ENCODE measurements at regions not wholly inside any gene's neighbourhood (a gene's known extent, or its start where the extent isn't known, plus 50 kb on each side); places are given as distances from the start of the nearest gene placed in this dataset.

- TF ChIP-seq CTCF (conservative IDR thresholded peaks at IDR 0.05; ENCODE audit: low read length) (no peak), EZH2phosphoT487 (IDR thresholded peaks at IDR 0.05; ENCODE audit: borderline replicate concordance, low read depth, low read length) (no peak)
Measured at GRCh38 chr3:86251781-86252180, 739.2 kb downstream of the VGLL3 start.

All from OCI-LY7 (cell line).